ENCODE measurements at regions not wholly inside any gene's neighbourhood (a gene's known extent, or its start where the extent isn't known, plus 50 kb on each side); places are given as distances from the start of the nearest gene placed in this dataset.

GRCh38 chrX:97666890-97667289, 783.2 kb downstream of the RPA4 start:
- DNase-seq, result no peak

GRCh38 chrX:97668126-97668525, 784.4 kb downstream of the RPA4 start:
- DNase-seq, result no peak

- DNase-seq, result no peak
These were observed 788.4 kb downstream of the RPA4 start for GRCh38 chrX:97672138-97672537.

- no peak for DNase-seq
These were observed 788.9 kb downstream of the RPA4 start for GRCh38 chrX:97672608-97673007.

- no peak for DNase-seq
These were observed 789.4 kb downstream of the RPA4 start for GRCh38 chrX:97673135-97673534.

GRCh38 chrX:97682991-97683840, 799.5 kb downstream of the RPA4 start:
- DNase-seq, result no peak

- peak; percentile 4 for DNase-seq
These were observed 802.0 kb downstream of the RPA4 start for GRCh38 chrX:97685753-97686152.

- DNase-seq, result no peak
These were observed 808.3 kb downstream of the RPA4 start for GRCh38 chrX:97691901-97692455.

GRCh38 chrX:97692575-97692974, 808.9 kb downstream of the RPA4 start:
- no peak for DNase-seq

- no peak for DNase-seq
These were observed 816.8 kb downstream of the RPA4 start for GRCh38 chrX:97700547-97700946.

- DNase-seq, result no peak
These were observed 820.8 kb downstream of the RPA4 start for GRCh38 chrX:97704474-97704873.

GRCh38 chrX:97704881-97705280, 821.2 kb downstream of the RPA4 start:
- DNase-seq, result no peak

- DNase-seq, result no peak
These were observed 822.2 kb downstream of the RPA4 start for GRCh38 chrX:97705936-97706335.

- no peak for DNase-seq
These were observed 830.4 kb downstream of the RPA4 start for GRCh38 chrX:97714072-97714471.

- no peak for DNase-seq
These were observed 844.5 kb downstream of the RPA4 start for GRCh38 chrX:97728215-97728614.

- DNase-seq, result no peak
These were observed 856.3 kb downstream of the RPA4 start for GRCh38 chrX:97740044-97740443.

GRCh38 chrX:97740886-97741285, 857.2 kb downstream of the RPA4 start:
- no peak for DNase-seq

GRCh38 chrX:97743014-97743413, 859.3 kb downstream of the RPA4 start:
- peak; percentile 3 for DNase-seq

GRCh38 chrX:97747346-97747745, 863.6 kb downstream of the RPA4 start:
- no peak for DNase-seq

GRCh38 chrX:97751016-97751415, 867.3 kb downstream of the RPA4 start:
- no peak for DNase-seq

GRCh38 chrX:97751735-97752134, 868.0 kb downstream of the RPA4 start:
- no peak for DNase-seq

- no peak for DNase-seq
These were observed 873.2 kb downstream of the RPA4 start for GRCh38 chrX:97756879-97757278.

GRCh38 chrX:97763391-97763790, 879.7 kb downstream of the RPA4 start:
- no peak for DNase-seq

GRCh38 chrX:97763981-97764380, 880.3 kb downstream of the RPA4 start:
- no peak for DNase-seq

All from stimulated activated CD4-positive, alpha-beta T cell treated with anti-CD3 and anti-CD28 coated beads, Interleukin-4, amount 100 ng/mL, for 24 hours (primary cell).